ENCODE measurements at regions not wholly inside any gene's neighbourhood (a gene's known extent, or its start where the extent isn't known, plus 50 kb on each side); places are given as distances from the start of the nearest gene placed in this dataset.

- TF ChIP-seq CHD1 (IDR thresholded peaks at IDR 0.05; ENCODE audit: low read depth, low read length) (no peak), CBX8 (IDR thresholded peaks at IDR 0.05; ENCODE audit: borderline replicate concordance, low read depth, low read length) (no peak), CTCF (IDR thresholded peaks at IDR 0.05; ENCODE audit: control extremely low read depth in 1 of 3, insufficient read depth in 1 of 3, low read depth in 1 of 3, low read length in 3 of 3) (no peak), TCF12 (IDR thresholded peaks at IDR 0.05; ENCODE audit: low read depth, low read length) (no peak), NRF1 (IDR thresholded peaks at IDR 0.05; ENCODE audit: low read depth, low read length) (no peak), SP2 (IDR thresholded peaks at IDR 0.05; ENCODE audit: low read length) (no peak)
These were observed 97.8 kb downstream of the PLEKHG1 start (continued) for GRCh38 chr6:150697515-150697914.

All from H1 (cell line).